Fibroblast of villous mesenchyme (primary cell): ENCODE measurements at regions not wholly inside any gene's neighbourhood (a gene's known extent, or its start where the extent isn't known, plus 50 kb on each side); places are given as distances from the start of the nearest gene placed in this dataset.

ENCODE experiments used
- DNase-seq: peaks from one replicate; pipeline ENCODE4 v3.0.0-alpha.2; 2010; ENCODE audit warnings: low read depth
- H3K4me3 ChIP-seq: 2 replicates; pipeline ENCODE4 v1.5.1; 2011; ENCODE audit warnings: low read depth, mild to moderate bottlenecking, low read length
- TF ChIP-seq, protein P1 (sequence below): IDR thresholded peaks from 2 replicates; pipeline ENCODE4 v1.5.1; 2012; ENCODE audit warnings: low read depth, mild to moderate bottlenecking, low read length; ENCODE audit not compliant: insufficient read depth

DNA sequence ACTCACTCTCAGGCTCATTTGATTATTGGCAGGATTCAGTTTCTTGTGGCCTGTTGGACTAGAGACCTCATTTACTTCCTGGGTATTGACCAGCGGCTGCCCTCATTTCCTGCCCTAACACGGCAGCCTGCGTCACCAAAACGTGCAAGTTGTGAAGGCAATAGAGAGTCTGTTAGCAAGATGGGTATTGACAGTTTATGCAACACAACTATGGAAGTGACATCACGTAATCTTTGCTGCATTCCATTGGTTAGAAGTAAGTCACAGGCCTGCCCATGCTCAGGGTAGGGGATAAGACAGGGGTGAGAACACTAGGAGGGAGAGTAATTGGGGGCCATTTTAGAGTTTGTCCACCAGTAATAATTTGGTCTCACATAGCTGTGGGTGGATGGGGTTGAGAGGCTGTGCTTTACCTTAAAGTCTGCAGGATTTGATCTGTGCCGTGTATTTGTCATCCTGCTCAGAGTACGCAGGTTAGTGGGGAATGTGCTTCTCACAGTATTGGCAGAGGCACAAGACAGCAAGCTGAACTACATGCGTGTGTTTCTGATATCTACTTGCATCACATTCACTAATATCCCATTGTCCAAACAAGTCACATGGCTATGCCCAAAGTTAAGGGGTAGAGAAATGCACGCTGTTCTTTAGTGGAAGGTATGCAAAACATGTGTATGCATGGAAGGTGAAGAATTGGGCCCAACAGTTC, 83.3 kb downstream of the EDEM1 start:
- TF ChIP-seq, protein P1, sequence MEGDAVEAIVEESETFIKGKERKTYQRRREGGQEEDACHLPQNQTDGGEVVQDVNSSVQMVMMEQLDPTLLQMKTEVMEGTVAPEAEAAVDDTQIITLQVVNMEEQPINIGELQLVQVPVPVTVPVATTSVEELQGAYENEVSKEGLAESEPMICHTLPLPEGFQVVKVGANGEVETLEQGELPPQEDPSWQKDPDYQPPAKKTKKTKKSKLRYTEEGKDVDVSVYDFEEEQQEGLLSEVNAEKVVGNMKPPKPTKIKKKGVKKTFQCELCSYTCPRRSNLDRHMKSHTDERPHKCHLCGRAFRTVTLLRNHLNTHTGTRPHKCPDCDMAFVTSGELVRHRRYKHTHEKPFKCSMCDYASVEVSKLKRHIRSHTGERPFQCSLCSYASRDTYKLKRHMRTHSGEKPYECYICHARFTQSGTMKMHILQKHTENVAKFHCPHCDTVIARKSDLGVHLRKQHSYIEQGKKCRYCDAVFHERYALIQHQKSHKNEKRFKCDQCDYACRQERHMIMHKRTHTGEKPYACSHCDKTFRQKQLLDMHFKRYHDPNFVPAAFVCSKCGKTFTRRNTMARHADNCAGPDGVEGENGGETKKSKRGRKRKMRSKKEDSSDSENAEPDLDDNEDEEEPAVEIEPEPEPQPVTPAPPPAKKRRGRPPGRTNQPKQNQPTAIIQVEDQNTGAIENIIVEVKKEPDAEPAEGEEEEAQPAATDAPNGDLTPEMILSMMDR, result no peak
- no peak for DNase-seq
- no peak overlapping the region for H3K4me3 ChIP-seq

DNA sequence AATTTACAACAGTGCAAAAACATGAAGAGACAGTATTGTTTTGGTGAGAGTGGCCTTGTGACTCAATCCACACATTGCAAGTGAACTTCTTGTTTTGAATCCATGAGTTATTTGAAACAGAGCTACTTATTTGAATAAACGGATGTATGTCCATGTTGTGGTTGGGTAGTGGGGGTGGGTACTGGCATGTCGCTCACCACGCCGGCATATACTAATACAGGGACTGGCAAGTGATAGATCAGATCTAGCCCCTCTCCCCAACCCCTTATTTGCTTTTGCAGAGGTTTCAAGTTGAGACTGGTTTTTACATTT, 83.8 kb downstream of the EDEM1 start:
- no peak overlapping the region for H3K4me3 ChIP-seq
- no peak for DNase-seq
- TF ChIP-seq, protein P1, result no peak

DNA sequence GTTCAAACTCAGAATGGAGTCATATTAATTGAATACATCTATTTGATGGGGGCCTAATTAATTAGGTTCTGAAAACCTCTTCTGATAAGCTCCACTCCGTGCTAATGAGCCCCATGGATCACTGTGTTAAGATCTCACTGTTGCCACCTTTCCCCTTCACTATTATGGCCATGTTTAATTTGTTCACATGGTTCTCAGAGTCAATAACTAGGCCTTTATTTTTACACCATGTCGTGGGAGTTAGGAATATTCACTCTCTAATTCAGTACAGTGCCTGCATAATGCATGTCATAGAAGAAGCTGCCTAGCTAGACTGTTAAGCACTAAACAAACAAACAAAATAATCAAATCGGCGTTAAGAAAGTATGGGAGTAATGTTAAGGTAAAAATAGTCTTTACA, 84.9 kb downstream of the EDEM1 start:
- no peak for DNase-seq
- TF ChIP-seq, protein P1, result no peak
- H3K4me3 ChIP-seq, result no peak overlapping the region

DNA sequence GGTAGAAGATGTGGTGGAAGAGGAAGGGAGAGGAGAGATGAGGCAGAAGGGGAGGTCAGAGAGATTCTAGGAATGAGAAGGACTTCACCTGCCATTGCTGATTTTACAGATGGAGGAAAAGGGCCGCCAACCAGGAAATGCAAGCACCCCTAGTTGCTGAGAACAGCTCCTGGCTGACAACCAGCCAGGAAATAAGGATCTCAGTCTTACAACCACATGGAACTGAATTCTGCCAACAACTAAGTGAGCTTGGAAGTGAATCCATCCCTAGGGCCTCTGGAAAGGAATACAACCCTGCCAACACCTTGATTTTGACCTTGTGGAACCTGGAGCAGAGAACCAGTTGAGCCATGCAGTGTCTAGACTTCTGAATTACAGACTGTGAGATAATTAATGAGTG, 86.6 kb downstream of the EDEM1 start:
- DNase-seq, result no peak
- TF ChIP-seq, protein P1, result no peak
- no peak overlapping the region for H3K4me3 ChIP-seq

DNA sequence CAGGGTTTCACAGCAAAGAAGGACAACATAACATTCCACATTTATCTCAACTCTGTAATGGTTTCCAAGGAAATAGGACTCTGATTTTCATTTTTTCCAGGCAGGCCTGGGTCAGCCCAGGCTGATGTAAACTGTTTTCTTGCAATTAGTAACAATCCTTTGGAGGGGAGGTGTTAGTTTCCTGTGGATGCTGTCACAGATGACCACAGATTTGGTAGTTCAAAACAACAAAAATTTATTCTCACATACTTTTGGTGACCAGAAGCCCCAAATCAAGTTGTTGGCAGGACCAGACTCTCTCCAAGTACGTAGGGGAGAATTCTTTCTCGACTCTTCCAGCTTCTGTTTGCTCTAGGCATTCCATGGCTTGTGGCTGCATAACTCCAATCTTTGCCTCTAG, 88.0 kb downstream of the EDEM1 start:
- H3K4me3 ChIP-seq, result no peak overlapping the region
- TF ChIP-seq, protein P1, result no peak
- peak; percentile 13 for DNase-seq

DNA sequence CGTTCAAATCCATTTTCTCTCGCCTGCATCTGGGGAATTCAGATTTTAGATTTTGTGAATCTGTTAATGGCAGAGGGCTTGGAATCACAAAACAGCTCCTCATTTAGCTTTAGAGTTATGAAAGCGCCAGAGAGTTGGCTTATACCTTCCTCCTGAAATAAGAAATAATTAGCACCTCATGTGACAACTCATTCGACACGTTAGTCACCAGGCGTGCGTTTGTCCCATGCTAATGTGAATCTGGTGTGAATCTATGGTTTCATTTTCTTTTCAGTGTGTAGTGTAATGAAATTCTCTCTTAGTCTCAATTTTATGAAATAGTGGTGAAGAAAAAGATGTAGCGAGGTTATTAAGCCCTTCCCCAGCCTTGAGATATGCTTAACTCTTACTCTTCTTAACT, 89.4 kb downstream of the EDEM1 start:
- H3K4me3 ChIP-seq, result no peak overlapping the region
- DNase-seq, result no peak
- TF ChIP-seq, protein P1, result no peak

DNA sequence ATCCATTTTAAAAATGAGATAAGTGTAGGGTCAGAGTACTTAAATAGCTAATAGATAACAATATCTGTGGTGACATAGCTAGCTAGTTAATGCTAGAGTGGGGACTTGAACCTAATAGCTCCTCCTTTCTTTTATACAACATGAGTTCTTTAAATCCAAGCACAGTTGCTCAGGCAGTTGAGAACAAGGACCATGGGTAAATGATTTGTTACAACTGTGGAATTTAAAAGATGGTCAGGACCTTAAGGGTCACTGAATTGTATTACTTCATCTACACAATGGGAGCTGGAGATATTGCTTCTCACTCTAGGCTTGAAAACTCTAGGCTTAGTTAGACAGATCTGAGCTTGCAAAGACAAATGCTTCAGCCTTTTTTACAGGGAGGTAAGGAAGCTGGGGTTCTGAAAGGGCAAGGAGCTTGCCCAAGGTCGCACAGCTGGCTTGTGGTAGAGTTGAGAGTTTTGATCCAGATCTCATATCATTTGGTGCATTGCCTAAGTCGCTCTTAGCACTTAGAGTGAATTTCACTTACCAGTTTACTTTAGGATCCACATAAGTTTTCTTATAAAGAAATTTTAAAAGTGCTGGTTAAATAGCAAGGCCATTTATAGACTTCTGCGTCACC, 90.2 kb downstream of the EDEM1 start:
- no peak for DNase-seq
- TF ChIP-seq, protein P1, result no peak

More for the DNA sequence above, 90.2 kb downstream of the EDEM1 start:
- H3K4me3 ChIP-seq, result no peak overlapping the region
